ENCODE measurements at regions not wholly inside any gene's neighbourhood (a gene's known extent, or its start where the extent isn't known, plus 50 kb on each side); places are given as distances from the start of the nearest gene placed in this dataset.
"Not testable (repeated sequence)": the region's sequence is repeated elsewhere in the genome, so short reads cannot be mapped to it uniquely, and the experiment has no call there.

DNA sequence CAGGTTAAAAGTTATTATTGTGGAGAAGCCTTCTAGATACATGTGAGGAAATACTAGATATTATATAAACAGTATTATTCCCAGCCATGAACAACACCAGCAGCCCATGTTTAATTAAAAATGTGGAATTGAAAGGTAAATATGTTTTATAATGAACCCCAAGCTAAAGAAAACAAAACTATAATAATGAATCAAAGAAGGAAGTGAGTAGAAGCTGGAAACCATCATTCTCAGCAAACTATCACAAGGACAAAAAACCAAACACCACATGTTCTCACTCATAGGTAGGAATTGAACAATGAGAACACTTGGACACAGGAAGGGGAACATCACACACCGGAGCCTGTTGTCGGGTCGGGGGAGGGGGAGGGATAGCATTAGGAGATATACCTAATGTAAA, 167.6 kb upstream of the CXXC4 start:
- DNase-seq (ENCODE audit: low spot score): not testable (repeated sequence)

DNA sequence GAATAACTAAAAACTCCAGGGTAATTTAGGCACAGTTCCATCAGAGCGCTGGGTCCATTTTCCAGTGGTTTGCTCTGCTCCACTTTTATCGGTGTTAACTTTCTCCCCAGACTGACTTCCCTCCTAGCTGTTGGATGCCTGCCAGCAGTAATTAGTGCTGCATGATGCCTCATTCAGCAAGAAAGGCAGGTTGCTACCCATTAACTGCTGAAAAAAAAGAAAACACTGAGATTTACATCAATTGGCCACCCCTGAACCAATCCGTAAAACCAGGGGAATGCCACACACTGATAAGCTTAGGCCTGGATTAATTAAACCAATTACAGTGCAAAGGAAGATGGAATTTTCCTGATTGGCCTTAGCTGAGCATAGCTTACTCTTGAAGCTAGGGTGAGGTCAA, 182.4 kb upstream of the CXXC4 start:
- peak; percentile 55 for DNase-seq (ENCODE audit: low spot score)

DNA sequence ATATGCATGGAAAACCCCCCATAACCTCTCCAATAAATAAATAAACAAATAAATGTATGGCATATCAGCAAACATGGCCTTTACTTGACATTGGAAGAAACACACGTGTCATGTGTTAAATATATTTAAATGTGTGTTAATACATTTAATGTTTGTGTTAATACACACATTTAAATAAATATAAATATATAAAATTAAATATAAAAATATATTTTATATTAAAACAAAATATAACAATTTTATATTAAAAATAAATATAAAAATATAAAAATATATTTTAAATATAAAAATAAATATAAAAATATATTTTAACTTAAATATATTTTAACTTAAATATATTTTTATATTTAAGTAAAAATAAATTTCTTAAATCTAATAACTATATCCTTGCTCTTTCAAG, 187.6 kb upstream of the CXXC4 start:
- DNase-seq (ENCODE audit: low spot score): no peak

DNA sequence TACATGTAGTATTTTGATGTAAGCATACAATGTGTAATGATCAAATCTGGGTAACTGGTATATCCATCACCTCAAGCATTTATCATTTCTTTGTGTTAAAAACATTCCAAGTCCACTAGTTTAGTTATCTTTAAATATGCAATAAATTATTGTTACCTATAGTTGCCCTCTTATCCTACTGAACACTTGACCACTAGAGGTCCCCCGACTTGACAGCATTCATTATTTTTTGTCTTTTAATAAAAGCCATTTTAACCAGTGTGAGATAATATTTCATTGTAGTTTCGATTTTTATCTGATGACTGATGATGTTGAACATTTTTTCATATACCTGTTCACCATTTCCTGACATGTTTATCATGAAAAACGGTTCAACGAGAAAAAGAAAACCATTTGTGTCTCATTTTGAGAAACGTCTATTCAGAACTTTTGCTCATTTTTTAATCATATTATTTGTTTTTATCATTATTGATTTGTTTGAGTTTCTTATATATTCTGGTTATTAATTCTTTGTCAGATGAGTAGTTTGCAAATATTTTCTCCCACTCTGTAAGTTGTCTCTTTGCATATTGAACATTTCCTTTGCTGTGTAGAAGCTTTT, 199.0 kb upstream of the CXXC4 start:
- no peak for DNase-seq (ENCODE audit: low spot score)

DNA sequence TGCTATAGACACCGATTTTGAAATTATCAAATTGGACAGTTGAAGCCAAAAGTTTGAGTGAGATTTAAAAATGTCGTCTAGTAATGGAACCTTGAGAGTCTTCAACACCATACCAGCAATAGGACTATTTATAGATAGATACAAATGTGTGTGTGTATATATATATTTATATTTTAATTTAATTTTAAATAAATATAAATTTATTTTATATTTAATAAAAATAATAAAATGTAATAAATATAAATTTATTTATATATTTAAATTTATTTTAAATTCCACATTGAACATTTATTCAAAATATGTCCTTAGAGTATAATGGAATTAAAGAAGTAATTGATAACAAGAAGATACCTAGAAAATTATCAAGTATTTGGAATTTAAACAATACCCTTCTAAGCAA, 221.9 kb upstream of the CXXC4 start:
- no peak for DNase-seq (ENCODE audit: low spot score)

DNA sequence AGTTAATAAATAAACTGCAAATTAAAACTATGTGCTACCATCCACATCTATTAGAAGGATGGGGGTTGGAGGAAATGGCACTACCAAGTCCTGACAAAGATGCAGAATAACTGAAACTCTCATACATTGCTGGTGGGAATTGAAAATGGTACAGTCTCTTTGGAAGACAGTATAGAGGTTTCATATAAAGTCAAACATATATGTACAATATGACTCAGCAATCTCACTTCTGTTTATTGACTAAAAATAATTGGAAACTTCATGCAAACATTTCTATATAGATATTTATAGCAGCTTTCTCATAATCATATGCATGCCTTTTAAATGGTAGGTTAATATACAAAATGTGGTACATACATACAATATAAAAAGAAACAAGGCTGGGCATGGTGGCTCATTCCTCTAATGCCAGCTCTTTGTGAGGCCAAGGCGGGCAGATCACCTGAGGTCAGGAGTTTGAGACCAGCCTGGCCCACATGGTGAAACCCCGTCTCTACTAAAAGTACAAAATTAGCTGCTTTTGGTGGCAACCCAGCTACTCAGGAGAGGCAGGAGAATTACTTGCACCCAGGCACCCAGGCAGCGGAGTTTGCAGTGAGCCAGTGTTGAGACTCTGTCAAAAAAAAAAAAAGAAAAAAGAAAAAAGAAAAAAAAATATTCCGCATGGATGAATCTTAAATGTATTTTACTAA, 225.0 kb upstream of the CXXC4 start:
- DNase-seq (ENCODE audit: low spot score): no peak

DNA sequence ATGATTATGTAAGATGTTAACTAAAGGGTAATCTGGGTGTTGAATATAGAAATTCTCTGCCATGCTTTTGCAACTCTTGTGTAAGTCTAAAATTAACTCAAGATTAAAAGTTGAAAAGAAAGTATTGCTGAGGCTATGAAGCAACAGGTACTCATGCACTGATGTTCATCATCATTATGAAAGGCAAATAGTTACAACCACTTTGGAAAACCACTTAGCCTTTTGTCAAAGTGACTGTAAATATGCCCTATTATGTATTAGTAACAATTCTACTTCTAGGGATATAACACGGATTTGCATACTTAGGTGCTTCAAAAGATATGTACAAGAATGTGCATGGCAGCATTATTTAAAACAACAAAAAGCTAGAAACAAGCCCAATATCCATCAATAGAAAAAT, 227.8 kb upstream of the CXXC4 start:
- no peak for DNase-seq (ENCODE audit: low spot score)

DNA sequence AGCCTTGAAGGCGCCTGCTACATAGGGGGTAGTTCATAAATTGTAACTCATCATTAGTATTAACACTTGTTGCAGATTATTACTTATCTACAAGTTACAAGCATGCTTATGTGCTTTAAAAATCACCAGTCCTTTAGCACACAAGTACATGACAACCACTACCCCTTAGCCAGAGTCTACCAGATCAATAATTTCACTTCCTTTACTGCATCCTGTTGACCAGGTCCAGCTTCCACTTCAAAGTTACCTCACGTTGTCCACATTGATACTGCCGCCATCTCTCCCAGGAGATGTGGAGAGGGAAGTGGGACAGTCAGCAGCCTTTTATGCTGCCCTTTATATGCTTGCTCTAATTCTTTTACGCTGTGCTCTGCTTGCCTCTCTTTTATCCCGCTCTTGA, 231.3 kb upstream of the CXXC4 start:
- no peak for DNase-seq (ENCODE audit: low spot score)

DNA sequence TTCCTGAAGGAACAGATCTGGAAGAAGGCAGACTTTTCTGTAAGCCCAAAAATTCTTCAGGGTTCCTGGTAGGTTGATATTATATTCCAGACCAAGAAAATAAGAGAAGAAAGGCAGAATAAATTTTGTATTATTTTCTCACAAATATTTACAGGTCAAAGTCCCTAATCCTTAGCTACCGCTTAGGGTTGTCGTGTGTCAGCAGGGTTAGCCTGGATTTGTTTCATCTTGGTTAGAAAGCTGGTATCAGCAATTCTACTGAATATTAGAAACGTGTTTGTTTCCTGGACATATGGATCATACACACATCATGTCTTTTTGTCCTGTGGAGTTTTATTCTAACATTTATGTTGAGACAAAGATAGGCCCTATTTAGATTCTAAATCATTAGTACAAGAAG, 232.9 kb upstream of the CXXC4 start:
- no peak for DNase-seq (ENCODE audit: low spot score)

DNA sequence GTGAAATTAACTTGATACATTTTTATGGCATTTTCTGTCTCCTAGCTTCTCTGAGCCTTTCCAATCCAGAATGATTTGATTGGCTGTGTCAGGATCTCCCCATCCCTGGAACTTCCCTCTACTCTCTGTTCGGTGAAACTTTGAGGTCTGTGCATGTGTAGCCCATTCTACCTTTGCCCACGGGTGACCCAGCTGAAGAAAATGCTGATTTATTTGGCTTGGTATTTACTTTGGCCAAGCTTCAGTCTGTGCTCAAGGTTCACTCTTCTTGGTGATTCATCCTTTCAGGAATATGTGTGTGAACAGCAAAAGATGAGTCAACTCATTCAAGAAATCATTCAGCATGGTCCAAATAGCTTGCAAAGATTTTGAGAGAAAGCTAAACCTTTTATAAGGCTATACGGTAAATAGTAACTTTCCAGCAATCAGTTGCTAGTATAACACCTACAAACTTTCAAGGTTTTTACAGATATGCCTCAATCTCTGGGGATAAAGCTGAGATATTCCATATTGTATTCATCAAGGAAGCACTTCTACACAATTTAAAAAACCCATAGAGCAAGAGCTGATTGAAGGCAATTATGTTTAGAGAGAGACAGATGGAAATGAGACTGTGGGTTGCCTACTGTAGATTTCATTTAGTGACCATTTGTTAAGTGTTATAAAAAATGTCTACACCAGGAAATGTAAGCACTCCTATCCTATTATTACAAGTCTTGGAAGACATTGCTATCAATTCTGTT, 233.9 kb upstream of the CXXC4 start:
- DNase-seq (ENCODE audit: low spot score): peak; percentile 69

DNA sequence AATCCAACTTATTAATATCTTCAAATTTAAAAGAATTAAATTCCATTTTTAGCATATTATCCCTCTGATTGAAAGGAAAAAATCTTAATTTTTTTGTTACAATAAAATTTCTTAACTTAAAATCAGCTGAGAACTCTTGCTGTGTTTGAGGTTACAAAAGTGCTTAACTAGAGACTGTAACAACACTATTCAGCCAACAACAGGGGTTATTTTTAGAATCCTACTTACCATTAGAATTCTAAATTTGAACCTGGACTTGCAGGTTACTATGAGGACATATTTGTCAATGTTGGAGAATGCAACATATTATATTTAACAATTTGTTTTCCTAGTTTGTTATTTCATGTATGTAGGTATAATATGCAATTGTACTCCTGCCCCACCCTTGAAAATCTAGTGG, 238.1 kb upstream of the CXXC4 start:
- no peak for DNase-seq (ENCODE audit: low spot score)

DNA sequence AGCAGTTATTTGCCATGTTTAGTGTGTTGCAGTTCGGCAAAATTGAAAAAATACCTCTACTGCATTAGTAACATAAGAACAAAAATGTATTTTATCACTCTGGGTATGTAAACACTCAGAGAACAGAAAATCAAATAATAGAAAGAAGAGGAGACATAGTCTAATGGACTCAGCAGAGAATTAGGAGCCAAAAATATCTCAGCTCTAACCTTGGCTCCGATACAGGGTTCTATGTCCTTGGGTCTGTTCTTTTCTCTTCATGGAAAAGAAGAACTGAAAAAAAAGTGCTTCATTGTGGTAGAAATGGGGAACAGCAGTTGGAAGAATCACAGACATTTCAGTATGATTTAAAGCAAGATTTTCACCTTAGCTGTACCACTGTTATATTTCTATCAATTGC, 240.5 kb upstream of the CXXC4 start:
- no peak for DNase-seq (ENCODE audit: low spot score)

DNA sequence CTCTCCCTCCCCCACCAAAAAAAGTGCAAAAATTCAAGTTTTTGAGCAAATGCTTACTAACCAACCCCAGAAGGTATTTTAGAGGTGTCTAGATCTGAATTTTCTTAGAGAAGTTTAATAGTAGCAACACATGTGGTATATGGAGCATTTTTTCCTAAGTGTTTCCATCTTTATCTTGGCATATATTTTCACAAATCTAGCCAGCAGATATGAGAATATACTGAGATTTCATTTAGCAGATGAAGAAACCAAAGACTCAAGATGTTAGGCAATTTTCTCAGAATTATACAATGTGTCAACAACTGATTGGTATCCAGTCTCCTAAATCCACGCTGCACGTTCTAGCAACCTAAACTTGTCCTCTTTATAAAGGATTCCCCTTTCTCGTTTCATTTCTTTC, 245.5 kb upstream of the CXXC4 start:
- no peak for DNase-seq (ENCODE audit: low spot score)

DNA sequence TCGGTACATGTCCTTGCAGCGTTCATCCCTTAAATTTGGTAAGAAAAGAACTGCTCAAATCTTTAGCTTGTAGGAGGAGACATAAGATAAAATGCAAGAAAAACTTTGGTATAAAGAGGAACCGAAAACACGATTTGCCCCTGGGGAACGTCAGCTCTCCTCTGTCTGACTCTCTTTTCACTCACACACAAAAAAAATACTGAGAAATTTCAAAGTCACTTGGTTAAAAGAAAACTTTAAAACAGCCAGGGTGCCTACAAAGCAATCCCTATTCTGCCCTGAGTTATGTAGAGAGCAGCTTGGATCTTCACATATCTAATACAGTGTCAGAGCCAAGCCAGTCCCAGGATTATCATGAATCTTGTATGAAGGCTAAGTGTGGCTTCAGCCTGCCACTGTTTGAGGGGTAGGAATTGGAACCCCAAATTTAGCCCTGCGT, 248.5 kb upstream of the CXXC4 start:
- no peak for DNase-seq (ENCODE audit: low spot score)

DNA sequence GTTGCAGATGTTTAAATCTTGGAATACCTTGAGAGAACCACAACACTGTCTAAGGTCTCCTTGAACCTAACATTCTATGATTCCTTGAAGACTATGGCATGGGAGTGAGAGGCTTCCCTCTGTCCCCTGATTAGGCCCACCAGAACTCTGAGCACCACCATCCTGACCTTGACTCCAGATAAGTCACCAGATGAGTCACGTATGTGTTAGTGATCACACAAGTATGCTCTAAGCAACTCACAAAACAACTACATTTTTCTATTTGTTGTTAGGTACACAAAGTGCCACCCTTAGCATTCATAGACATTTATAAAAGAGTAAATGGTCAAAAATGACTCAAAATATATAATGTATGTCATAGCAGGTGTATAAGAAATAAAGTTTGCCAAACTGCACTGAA, 252.9 kb upstream of the CXXC4 start:
- no peak for DNase-seq (ENCODE audit: low spot score)

DNA sequence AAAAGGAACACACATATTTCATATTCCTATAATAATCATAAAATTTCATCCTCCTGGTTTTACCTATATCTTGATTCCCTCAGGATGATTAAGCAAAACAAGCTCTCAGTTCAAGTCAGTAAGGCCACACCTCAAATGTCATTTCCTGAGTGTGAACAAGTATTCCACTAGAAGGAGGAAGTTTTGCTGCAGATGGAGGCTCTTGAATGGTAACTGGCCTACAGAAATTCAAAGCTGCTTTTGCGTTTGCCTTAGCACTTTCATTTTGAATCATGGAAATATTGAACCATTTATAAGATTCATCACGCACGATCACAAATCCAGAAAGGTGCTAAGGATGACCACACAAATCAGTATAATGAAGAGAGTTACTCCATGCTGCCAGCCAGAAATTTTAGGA, 254.4 kb upstream of the CXXC4 start:
- DNase-seq (ENCODE audit: low spot score): peak; percentile 33

DNA sequence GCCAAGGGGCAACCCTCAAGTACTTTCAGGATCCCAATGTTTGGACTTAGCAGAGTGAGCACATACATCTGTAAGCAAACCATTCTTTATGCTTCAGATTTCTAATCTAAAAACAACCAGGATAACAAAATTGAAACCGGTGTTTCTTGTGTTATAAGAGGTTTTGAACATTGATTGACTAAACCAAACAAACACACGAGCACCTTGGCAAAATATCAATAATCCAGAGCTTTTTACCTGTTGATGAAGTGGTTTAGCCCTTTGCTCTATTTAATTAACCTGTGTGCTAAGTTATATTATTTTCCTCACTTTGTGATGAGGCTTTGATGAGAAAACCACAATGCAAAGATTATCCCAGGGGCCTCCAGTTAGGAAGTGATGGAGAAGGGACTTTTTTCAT, 255.3 kb upstream of the CXXC4 start:
- DNase-seq (ENCODE audit: low spot score): no peak

DNA sequence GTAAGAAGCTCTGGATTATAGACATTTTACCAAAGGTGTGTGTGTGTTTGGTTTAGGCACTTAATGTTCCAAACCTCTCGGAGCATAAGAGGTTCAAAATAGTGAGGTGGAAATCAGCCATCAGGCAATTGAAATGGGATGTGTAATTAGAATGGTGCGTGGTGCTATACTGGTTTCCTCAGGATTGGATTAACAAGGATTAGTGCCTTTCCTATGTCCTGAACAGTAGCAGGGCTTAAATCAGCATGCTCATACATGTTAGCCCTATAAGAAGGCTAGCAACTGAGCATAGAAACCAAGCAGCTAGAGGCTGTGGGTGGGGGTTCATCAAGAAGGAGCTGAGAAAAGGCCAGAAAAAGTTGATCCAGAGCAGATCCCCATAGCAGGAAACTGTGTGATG, 256.8 kb upstream of the CXXC4 start:
- DNase-seq (ENCODE audit: low spot score): no peak

DNA sequence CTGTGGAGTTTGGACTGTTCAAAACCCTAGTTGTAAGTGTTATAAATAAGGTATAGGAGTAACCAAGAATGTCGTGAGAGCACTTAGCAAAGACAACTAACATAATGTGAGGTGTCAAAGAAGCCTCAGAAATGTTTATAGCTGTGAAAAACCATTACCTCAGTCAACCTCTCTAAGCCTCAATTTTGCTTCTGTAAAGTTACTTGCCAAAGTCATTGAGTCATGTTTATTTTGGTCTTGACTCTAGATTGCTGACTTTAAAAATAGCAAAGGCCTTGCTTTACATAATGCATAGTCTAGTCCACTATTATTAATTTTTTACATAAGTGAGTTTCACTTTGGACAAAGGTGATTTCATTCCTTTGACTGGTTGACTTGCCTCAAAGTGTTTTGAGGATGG, 257.6 kb upstream of the CXXC4 start:
- no peak for DNase-seq (ENCODE audit: low spot score)

DNA sequence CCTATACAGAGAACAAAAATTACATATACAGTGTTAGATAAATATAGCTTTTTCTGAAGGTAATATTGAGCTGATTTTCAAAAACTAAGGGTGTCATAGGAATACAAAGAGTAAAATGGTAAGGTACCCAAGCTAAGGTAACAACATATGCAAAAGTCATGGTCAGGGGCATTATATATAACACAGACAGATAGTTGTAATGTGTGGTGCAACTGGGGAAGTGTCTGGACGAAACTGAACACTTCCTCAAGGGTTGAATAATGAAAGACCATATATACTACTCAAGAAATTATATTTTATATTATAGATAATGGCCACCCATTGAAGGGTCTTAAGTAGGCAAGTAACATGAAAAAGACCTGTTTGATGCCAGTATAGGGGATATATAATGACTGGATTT, 262.1 kb upstream of the CXXC4 start:
- no peak for DNase-seq (ENCODE audit: low spot score)

DNA sequence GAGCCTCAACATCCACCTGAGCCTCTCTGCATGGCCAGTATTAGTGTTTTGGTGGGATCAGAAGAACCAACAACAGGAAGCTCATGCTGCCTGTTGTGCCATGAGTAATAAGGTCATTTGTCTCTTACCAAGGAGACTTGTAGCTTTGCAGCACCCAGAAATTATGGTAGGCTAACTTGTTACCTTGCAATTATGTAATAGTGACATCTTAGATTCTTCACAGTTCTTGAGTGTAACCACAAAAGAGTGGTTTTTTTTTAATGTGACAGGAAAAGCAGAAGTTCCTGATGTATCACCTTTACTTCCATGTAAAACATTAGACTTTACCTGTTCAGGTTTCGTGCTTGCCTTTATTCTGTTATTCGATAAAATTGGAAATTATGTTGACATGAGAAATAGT, 263.9 kb upstream of the CXXC4 start:
- no peak for DNase-seq (ENCODE audit: low spot score)

DNA sequence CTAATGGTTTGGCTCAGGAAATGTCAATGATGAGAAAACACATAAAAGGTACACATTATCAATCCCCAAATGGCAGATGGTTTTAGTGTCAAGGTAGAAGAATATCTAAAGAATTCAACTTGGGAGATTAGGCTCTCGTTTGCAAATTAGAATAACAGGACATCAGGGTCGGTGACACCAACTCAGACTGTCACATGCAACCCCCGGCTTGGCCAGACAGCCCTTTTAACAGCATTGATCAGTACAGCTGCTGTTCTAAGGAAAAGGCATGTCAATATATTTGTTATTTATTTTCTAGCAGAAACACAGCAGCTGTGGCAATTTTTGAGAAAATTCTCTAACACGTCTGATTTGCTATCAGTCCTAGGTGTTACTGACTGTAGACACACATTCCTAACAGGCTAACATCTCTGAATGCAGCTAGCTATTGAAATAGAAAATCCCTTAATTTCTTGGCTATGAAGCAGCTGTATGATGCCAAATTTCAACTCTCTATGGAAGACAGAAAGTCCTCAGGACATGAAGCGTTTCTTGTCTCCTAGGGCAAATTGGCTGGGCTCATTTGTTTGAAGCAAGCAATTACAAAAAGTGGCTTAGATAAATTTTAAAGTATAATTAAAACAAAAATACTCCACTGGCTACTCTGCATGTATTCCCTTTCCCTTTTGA, 269.0 kb upstream of the CXXC4 start:
- no peak for DNase-seq (ENCODE audit: low spot score)

DNA sequence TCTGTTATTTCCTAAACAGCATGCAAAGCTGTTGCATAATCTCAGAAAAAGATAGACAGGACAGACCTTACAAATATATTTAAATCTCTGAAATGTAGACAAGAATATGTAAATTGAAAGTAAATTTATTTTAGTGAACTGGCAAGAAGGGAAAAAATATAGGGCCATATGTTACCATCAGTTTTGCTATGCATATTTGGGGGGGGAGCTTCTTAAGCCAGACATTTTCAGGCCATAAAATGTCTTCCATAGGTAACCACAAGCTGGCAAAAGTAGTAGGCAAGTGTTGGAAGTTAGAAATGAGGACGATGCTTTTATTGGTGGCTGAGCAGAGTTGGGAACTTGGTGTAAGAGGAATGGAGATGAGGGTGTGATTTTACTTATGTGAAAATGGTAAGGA, 272.0 kb upstream of the CXXC4 start:
- DNase-seq (ENCODE audit: low spot score): no peak

All from H4 (cell line).